Duodenal mucosa (tissue), 2 donors: ENCODE measurements at regions not wholly inside any gene's neighbourhood (a gene's known extent, or its start where the extent isn't known, plus 50 kb on each side); places are given as distances from the start of the nearest gene placed in this dataset.

Experiments used
- H3K27ac ChIP-seq: one replicate; pipeline ENCODE4 v1.7.0; 2013; ENCODE audit warnings: low read depth, low read length
- H3K27me3 ChIP-seq, 2 donors: one replicate each; pipeline ENCODE4 v1.7.0; 2013; ENCODE audit warnings: low read length in 2 of 2, control low read depth in 1 of 2; ENCODE audit not compliant: insufficient read depth in 2 of 2, control insufficient read depth in 1 of 2
- H3K36me3 ChIP-seq, 2 donors: one replicate each; pipeline ENCODE4 v1.7.0; 2013; ENCODE audit warnings: low read length in 2 of 2, control low read depth in 1 of 2; ENCODE audit not compliant: insufficient read depth in 2 of 2, control insufficient read depth in 1 of 2
- H3K4me1 ChIP-seq, 2 donors: one replicate each; pipeline ENCODE4 v1.7.0; 2013; ENCODE audit warnings: low read length in 2 of 2, control low read depth in 1 of 2; ENCODE audit not compliant: insufficient read depth in 2 of 2, control insufficient read depth in 1 of 2
- H3K4me3 ChIP-seq, 2 donors: one replicate each; pipeline ENCODE4 v1.7.0; 2013; ENCODE audit warnings: low read length in 2 of 2, low read depth in 1 of 2
- H3K9ac ChIP-seq, 2 donors: one replicate each; pipeline ENCODE4 v1.7.0; 2013; ENCODE audit warnings: low read length in 2 of 2, low read depth in 1 of 2
- H3K9me3 ChIP-seq, 2 donors: one replicate each; pipeline ENCODE4 v1.7.0; 2013; ENCODE audit warnings: low read length in 2 of 2, control low read depth in 1 of 2; ENCODE audit not compliant: control insufficient read depth in 1 of 2

DNA sequence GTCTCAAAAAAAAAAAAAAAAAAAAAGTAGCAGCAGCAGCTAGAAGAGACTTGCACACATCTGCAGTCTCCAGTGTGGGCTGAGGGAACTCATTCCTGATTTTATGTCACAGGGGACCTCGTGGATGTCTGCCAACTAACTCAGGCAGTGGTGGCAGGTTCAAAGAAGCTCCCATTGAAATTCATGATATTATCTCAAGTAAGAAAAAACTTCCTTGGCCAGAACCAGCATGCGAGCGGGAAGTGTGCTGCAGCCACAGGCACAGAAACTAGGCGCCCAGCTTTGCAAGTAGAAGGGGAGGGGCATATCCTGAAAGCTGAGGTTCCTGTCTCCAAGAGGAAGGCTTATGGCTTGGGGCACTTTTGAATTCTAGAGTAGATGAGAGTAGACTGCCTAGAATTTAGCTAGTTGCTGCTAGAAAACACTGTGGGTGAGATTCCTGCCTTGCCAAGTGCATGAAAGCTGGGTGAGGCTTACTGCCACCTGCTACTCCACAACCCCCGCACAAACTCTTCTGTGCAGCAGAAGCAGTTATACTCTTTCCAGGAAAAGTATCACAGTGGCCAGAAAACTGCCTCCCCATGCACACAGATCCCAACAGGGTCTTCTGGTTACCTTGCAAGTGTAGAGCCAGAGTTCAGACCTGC, 603.8 kb upstream of the CA10 start:
- no peaks in the 10 kb centered on the region for H3K27me3 ChIP-seq
- no peaks in the 10 kb centered on the region for H3K36me3 ChIP-seq
- H3K4me3 ChIP-seq, result no peak overlapping the region
- no peaks in the 10 kb centered on the region for H3K4me1 ChIP-seq
- no peaks in the 10 kb centered on the region for H3K9me3 ChIP-seq
- H3K27ac ChIP-seq, result no peak overlapping the region
- no peak overlapping the region for H3K9ac ChIP-seq

GRCh38 chr17:52759864-52760263, 601.4 kb upstream of the CA10 start:
- Histone ChIP-seq H3K36me3 (no peaks in the 10 kb centered on the region), H3K4me1 (no peaks in the 10 kb centered on the region), H3K9ac (no peak overlapping the region), H3K27me3 (no peaks in the 10 kb centered on the region), H3K9me3 (no peaks in the 10 kb centered on the region), H3K4me3 (no peak overlapping the region), H3K27ac (no peak overlapping the region)

GRCh38 chr17:52758481-52758880, 600.0 kb upstream of the CA10 start:
- Histone ChIP-seq H3K4me3 (no peak overlapping the region), H3K27ac (no peak overlapping the region), H3K36me3 (no peaks in the 10 kb centered on the region), H3K27me3 (no peaks in the 10 kb centered on the region), H3K4me1 (no peaks in the 10 kb centered on the region), H3K9me3 (no peaks in the 10 kb centered on the region), H3K9ac (no peak overlapping the region)

DNA sequence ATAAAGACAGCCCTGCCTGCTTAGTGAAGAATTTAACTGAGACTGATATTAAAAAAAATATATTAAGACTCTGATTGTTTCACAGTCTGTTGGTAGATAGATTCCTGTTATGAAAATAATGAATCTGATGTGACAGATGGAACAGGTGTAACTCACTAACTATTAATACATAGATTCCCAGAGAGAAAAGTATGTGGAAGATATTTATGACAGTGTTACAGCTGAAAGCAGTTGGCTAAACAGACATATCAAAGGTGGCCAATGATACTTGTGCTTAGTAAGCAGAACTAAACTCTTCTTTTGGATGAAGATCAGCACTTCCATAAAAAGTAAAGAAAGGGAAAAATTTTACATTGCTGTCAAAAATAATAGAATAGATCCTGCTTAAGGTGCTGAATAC, 598.2 kb upstream of the CA10 start:
- H3K36me3 ChIP-seq, result no peaks in the 10 kb centered on the region
- no peak overlapping the region for H3K4me3 ChIP-seq
- H3K4me1 ChIP-seq, result no peaks in the 10 kb centered on the region
- H3K27ac ChIP-seq, result no peak overlapping the region
- H3K27me3 ChIP-seq, result no peaks in the 10 kb centered on the region
- H3K9me3 ChIP-seq, result no peaks in the 10 kb centered on the region
- H3K9ac ChIP-seq, result no peak overlapping the region

DNA sequence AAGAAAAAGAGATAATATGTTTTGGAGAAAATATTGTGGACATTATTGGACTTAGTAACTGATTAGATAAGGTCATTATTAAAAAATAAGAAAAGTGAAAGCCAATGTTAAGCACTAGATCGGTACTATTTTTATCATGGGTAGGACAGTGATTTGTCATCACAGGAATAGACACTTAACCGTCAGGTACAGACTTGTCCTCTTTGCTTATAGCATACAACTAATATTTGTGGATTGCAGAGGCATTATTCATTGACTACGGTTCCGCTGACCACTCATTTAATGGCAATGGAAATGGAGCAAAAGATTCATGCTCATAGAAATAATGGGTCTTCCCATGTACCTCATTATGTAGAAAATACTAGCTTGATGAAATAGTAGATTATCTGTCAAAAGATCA, 596.3 kb upstream of the CA10 start:
- Histone ChIP-seq H3K9me3 (no peaks in the 10 kb centered on the region), H3K36me3 (no peaks in the 10 kb centered on the region), H3K27me3 (no peaks in the 10 kb centered on the region), H3K4me1 (peaks cover 0 to 2% of the 10 kb centered on the region in 2 donors), H3K9ac (no peak overlapping the region), H3K4me3 (no peak overlapping the region), H3K27ac (no peak overlapping the region)

DNA sequence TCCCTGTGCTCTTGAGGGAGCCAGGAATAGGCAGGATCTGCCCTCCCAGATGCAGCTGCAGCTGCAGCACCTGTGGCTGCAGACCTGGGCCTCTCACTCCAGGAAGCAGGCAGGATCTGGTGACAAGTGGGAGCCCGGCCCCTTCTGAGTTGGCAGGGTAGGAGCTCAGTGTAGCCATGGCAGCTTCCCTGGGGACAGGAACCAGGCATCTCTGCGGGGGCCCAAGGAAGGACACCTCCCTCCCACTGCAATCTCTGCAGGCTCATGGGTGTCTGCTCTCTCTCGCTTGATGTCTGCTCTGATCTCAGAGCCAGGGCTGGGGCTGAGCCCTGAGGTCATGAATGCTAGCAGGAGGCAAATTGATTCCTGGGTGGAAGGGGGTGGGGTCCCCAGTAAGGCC, 592.5 kb upstream of the CA10 start:
- H3K27me3 ChIP-seq, result no peaks in the 10 kb centered on the region
- no peaks in the 10 kb centered on the region for H3K36me3 ChIP-seq
- no peak overlapping the region for H3K4me3 ChIP-seq
- no peak overlapping the region for H3K27ac ChIP-seq
- no peak overlapping the region for H3K9ac ChIP-seq
- no peaks in the 10 kb centered on the region for H3K9me3 ChIP-seq
- peaks cover 0 to 5% of the 10 kb centered on the region in 2 donors for H3K4me1 ChIP-seq

- no peak overlapping the region for H3K27ac ChIP-seq
- H3K4me1 ChIP-seq, result no peaks in the 10 kb centered on the region
- no peak overlapping the region for H3K9ac ChIP-seq
- no peaks in the 10 kb centered on the region for H3K27me3 ChIP-seq
- no peaks in the 10 kb centered on the region for H3K9me3 ChIP-seq
- H3K36me3 ChIP-seq, result no peaks in the 10 kb centered on the region
- no peak overlapping the region for H3K4me3 ChIP-seq
Measured at GRCh38 chr17:52744179-52744578, 585.7 kb upstream of the CA10 start.

- H3K9ac ChIP-seq, result no peak overlapping the region
Measured at GRCh38 chr17:52740006-52740405, 581.5 kb upstream of the CA10 start.

GRCh38 chr17:52738791-52739190, 580.3 kb upstream of the CA10 start:
- peaks cover 0 to 16% of the 10 kb centered on the region in 2 donors for H3K4me1 ChIP-seq
- H3K4me3 ChIP-seq, result no peak overlapping the region
- no peaks in the 10 kb centered on the region for H3K27me3 ChIP-seq
- no peak overlapping the region for H3K9ac ChIP-seq
- H3K9me3 ChIP-seq, result no peaks in the 10 kb centered on the region
- H3K27ac ChIP-seq, result no peak overlapping the region
- no peaks in the 10 kb centered on the region for H3K36me3 ChIP-seq

More at GRCh38 chr17:52740006-52740405, 581.5 kb upstream of the CA10 start:
- H3K4me3 ChIP-seq, result no peak overlapping the region
- no peaks in the 10 kb centered on the region for H3K9me3 ChIP-seq
- no peak overlapping the region for H3K27ac ChIP-seq
- H3K27me3 ChIP-seq, result no peaks in the 10 kb centered on the region
- H3K36me3 ChIP-seq, result no peaks in the 10 kb centered on the region
- peaks cover 0 to 10% of the 10 kb centered on the region in 2 donors for H3K4me1 ChIP-seq

DNA sequence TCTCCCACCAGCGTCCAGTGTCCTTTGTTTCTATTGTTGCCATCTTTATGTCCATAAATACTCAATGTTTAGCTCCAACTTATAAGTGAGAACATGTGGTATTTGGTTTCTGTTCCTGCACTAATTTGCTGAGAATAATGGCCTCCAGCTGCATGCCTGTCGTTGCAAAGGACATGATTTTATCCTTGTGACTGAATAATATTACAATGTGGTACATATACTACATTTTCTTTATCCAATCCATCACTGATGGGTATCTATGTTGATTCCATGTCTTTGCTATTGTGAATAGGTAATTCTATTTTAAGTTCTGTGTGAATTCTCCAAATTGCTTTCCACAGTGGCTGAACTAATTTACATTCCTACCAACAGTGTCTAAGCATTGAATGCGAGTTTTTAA, 578.6 kb upstream of the CA10 start:
- Histone ChIP-seq H3K36me3 (no peaks in the 10 kb centered on the region), H3K9me3 (no peaks in the 10 kb centered on the region), H3K9ac (no peak overlapping the region), H3K4me3 (no peak overlapping the region), H3K27me3 (no peaks in the 10 kb centered on the region), H3K4me1 (peaks cover 5 to 22% of the 10 kb centered on the region in 2 donors), H3K27ac (no peak overlapping the region)

DNA sequence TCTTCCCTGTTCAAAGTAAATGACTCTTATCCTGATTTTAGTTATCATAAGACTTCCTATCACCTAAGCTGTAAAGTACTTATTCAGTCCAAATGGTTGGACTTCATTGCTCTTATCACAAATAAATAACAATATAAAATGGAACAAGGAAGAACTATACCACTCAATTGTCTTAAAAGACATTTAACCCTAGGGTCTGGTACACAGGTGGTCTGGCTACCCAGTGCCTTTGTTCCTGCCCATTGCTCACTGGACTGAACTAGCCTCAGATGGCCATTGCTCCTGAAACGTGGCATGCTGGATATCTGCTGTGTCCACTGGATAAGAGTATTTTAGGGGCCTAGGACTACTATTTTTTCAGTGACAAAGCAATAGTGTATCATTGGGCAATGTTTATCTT, 574.3 kb upstream of the CA10 start:
- Histone ChIP-seq H3K36me3 (no peaks in the 10 kb centered on the region), H3K27me3 (no peaks in the 10 kb centered on the region), H3K4me1 (peaks cover 5 to 22% of the 10 kb centered on the region in 2 donors), H3K9ac (no peak overlapping the region), H3K4me3 (peak overlapping the region in 1 of 2 donors; percentile 16), H3K27ac (no peak overlapping the region), H3K9me3 (no peaks in the 10 kb centered on the region)
